Astrocyte of the hippocampus (primary cell): ENCODE measurements at regions not wholly inside any gene's neighbourhood (a gene's known extent, or its start where the extent isn't known, plus 50 kb on each side); places are given as distances from the start of the nearest gene placed in this dataset.

ENCODE experiments used
- DNase-seq: peaks from one replicate; pipeline ENCODE4 v3.0.0; 2011; ENCODE audit warnings: low read depth, low spot score

DNA sequence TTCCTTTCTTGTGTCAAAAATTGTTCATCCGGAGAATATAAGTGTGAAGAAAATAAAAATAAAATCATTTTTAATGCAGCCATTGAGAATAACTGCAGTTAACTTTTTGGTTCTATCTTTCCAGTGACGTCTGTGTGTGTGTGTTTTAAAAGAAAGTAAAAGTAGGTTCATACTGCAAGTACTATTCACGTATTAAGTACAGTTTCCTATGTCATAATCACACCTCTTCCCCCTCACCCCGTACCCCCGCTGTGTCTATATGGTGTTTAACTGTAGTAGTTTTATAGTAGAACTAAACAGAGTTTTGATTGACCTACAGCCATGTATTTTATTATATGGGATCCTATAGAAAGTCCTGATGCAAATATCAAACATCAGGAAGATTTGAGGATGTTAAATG is 78.5 kb upstream of the CLCN4 start:
- no peak for DNase-seq

DNA sequence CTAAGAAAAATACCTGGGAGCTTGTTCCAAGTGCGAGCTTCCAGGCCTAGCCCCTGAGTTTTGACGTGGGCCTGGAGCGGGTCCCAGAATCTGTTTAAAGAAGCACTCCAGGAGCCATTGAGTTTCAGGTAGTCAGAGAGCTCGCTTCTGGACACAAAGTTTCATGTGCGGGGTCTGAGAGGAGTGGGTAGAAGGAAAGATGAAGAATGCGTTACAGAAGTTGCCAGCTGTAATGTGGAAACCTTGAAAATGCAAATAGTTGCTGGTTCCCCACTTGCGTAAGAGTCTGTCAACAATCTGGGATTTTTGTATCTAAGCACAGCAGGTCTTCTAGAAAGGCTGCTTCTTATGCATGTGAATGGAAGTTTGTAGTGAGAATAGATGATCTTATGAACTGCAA is 77.5 kb upstream of the CLCN4 start:
- DNase-seq = no peak

DNA sequence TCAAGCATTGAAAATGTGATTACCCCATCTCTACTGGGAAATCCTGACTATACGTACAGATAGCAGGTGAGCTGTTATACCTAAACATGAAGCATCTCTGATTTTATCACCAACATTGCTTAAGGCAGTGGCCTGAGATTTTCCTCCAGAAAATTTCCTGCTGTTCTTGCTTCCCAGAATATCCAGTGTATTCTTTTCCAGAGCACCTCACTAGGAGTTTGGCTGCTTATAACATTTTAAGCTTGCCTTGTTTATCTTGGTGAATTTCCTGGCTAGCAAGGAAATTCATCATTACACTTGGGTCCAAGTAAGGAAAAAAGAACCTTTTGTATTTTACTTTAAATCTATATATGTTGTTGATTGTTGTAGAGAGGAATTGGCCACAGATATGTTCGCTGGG is 73.0 kb upstream of the CLCN4 start:
- DNase-seq = peak; percentile 18

DNA sequence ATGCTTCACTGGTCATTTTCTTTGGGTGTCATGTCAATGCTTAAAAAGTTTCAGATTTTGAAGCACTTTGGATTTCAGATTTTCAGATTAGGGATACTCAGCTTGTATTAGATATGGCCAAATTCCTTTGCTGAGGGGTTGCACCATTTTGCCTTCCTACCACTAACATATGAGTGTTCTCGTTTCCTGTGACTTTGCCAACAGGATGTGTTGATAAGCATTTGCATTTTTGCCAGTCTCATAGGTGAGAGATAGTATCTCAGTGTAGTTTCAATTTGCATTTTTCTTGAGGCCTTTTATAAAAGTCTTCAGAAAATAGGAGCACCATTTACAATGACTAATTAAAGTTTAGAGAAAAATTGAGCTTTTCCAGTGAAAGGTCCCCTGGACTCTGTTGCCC is 71.6 kb upstream of the CLCN4 start:
- no peak for DNase-seq

DNA sequence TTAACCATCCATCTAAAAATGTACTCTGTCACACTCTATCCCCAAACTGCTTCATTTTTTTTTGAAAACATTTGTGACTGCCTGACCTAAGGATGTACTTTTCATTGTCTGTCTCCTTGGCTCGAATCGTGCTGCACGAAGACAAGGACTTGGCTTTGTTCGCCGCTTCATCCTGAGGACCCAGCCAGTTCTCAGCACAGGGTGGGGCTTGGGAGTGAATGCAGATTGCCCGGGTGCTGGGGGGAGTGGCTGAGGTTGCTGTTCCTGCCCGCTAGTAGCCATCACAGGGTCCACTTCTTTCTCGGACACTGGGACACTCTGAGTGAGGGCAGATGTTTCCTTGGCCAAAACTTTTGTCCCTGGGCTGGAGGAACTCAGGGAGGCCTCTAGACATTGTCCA is 70.1 kb upstream of the CLCN4 start:
- no peak for DNase-seq

DNA sequence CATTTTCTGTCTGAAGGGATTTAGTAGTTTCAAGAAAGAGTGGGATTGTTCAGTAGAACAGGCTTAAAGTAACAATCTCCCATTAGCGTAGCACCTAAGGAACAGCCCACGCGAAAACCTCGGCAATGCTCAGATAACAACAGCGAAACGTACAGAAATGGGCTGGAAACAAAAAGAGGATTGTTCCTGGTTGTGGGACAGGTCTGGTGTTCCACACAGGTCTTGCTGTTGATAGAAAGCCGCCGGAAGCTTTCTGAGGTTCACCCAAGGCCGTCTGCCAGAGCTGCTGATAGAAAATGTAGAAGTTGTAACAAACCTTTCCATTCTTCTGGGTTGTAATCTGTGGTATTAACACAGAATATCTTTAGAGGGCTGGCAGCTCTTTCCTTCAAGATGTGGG is 69.4 kb upstream of the CLCN4 start:
- DNase-seq = no peak

DNA sequence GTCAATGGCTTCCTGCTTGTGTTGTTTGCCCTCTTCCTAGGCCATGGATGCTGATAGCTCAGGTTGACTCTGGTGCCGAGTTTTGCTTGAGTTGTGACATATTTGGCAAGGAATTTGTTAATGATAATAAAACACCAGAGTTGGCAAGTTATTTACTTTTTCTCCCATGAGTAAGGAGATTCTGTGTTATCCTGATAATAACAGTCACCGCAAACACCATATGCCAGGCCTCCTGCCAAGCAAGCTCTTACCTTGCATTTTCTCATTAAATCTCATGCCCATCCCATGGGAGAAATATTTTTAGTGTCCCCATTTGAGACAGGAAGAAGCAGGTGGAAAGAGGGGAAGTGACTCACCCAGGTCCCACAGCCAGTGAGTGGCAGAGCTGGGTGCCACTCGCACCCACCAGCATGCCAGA is 67.4 kb upstream of the CLCN4 start:
- peak; percentile 42 for DNase-seq

DNA sequence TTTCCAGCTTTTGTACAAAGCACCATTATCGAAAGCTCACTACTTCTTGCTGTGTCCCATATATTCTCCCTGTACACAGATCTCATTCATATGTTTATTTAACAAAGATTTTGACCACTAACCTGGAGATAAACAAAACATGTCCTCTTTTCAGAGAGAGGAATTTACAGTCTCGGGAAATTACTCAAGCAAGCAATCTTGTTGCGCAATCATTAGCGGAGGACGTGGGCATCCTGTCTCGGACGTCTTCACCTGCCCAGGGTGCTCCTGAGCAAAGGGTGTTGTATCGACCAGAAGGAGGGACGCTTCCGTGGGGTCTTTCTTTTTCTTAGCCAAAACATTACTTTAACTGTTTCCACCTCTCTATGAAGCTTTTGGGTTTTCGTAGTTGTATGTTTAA is 66.5 kb upstream of the CLCN4 start:
- no peak for DNase-seq

DNA sequence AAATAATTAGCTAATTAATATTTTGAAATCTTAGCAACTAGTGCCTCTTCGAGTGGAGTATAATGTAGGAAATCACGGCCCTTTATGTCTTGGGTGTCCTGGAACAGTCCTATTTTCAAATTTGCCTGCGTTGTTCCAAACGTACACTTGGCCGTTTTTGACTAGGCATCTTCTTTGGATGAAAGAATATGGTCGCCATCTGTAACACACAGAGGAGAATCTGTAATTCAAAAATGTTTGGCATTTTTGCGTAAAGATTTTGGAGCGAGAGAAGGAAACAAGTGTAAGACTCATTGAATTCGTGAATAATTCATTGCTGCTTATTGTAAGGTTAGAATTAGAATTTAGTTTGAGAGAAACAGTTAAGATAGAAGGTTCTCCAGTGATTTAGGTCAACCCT is 61.5 kb upstream of the CLCN4 start:
- DNase-seq = no peak

DNA sequence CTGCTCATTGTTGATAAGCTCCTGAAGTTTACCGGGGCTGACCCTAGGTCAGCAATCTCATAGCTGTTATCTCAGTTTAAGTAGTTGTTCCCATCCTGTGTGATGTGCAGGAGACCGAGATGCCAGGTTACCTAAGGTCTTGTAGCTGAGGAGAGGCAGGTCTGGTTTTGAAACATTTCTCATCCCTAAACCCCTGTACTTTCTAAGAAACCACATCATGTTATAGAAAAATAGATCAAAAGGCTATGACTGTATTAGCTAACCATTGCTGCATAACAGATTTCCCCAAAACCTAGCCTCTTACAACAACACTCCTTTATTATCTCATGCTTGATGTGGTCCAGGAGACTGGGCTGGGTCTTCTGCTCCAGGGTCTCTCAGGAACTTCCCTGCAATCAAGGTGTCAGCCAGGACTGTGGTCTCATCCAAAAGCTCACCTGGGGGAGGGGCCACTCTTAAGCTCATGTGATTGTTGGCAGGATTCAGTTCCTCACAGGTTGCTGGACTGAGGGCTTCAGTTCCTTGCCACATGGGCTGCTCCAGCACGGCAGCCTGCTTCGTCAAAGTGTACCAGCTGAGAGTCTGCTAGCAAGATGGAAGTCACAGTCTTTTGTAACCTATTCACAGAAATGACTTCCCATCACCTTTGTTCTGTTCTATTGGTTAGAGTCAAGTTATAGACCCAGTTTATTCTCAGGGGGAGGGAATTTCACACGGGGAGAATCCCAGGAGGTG is 60.9 kb upstream of the CLCN4 start:
- DNase-seq = no peak

DNA sequence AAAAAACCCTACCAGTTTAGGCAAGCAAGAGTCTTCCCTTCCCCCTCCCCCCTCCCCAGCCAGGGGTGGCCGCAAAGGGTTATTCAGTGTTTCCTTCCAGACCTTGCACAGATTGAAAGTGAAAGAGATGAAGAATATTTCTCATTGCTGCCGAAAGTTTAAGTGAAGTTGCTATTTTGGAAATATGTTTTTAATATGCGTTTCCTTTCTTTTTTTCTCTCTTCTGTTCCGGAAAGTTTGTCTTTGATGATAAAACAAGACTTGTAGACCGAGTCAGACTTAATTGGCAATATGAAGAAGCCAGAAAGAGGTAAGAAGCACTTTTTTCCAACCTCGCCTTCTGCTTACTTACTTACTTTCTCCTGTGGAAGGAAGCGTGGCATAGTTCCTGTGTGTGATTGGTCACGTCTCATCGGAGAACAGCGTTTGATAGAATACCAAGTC is 58.5 kb upstream of the CLCN4 start:
- DNase-seq = no peak

DNA sequence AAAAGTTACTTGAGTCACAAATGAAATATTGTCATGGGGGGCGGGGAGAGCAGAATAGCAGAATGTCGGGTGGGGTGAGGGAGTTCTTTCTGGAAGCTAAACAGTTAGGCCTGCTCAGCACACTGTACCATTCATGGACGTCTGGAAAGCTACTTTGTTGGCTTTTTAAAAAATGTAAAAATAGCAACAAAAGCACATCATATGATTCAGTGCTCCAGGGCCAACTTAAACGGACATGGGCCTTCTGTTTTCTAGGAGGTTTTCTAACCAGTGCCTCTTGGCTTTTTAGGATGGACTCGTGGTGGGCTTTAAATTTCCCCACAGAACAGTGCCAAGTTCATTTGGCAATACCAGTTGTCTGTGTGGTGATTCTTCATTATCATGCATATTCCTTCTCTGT is 57.4 kb upstream of the CLCN4 start:
- no peak for DNase-seq

DNA sequence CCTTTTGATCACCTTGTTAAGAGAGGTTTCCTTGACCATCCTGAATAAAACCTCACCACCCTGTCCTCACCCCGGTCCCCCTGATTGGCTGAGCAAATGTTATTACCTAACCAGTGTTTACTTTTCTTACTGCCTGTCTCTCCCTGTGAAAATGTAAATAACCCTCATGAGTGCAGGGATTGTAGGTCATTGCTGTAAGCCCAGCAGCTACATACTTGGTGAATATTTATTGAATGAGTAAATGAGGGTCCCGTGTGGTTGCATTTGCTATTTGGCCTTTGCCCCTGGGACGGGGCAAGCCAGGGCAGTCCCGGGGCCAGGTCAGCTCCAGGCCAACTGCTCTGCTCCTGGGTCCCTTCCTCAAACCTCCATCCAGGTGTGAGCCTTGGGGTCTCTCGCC is 55.5 kb upstream of the CLCN4 start:
- no peak for DNase-seq

DNA sequence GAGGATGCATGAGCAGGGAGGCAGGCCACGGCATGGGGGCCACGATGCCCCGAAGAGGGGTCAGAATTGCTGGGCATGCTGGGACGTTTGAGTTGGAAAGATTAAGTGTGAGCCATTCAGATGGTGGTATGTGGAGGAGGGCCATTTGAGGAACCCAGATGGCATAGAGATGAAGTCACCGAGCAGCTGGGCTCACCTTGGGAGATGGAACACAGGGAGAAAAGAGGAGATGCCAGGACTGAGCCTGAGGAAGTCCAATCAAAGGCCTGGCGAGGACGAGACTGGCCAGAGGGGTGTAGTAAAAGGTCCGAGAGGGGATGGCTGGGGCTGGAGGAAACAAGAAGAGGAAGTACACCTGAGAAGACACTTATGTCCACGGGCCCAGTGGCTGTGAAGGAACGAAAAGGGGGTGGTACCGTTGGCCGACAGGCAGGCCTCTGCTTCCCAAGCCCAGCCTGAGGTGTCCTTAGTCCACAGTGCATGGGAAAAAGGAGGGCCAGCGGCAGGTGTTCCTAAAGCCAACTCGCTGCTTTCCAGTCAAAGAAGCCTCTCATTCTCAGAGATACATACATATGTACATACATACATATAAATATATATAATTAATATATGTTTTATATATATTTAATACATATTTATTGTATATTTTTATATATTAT is 54.6 kb upstream of the CLCN4 start:
- no peak for DNase-seq

DNA sequence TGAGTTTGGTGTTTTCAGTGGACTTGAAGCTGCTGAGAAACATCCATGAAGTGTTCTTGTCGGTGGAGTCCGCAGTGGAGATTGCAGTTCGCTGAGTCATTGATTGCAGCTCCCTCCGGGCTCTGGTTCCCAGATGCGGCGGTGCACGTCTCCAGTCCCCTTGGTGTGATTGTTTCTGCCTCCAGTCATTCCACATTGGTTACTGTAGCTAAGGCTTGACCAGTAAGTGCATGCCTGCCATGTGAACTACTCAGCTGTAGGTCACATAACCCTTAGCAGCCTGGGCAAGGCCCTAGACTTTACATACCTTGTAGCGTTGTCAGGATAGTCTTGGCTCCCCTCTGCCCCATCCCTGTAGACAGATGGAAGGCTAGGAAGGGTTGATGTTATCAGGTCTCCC is 53.8 kb upstream of the CLCN4 start:
- DNase-seq = no peak

DNA sequence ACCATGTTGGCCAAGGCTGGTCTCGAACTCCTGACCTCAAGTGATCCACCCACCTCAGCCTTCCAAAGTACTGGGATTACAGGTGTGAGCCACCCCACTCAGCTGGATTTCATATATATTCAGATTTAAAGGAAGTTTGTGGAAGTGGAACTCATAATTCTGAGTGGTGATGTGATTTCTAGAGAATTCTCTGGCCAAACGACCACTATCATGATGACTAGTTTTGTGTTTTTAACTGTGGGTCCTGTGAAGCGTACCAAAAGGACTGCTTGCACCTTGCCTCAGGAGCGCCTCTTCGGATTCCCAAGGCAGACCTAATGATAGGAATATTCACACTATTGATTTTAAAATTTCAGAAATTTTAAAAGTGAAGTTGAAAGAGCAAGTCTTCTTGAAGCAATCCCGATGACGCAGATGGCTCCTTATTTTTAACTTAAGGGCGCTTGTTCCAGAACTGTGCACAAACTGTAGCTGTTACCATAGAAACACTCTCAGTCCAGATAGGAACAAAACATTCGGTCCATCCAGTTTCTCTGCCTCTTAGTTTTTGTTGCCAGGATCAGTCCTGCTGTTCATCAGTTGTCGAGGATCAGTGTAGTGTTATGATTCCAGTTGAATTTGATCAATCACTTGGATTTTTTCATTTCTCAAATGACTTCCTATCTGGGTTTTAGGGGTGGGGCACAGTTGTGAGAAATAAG is 51.7 kb upstream of the CLCN4 start:
- DNase-seq = no peak

DNA sequence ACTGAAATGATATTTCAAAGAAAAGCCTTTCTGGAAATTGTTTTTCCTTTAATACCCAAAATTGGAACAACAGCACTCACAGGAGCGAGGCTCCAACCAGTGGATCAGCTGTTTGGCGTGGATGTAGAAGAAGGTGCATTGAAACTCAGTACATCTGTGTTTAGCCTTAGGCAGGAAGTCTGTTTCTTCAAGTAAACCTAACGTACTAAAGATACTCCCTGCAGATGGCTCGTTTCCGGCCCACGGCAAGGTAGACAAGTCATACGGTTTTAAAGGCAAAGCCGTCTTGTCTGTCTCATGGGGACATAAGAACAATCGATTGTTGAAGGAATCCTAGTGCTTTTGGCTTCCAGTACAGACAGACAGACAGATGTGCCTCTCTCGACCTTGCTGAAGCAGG is 50.0 kb upstream of the CLCN4 start:
- DNase-seq = no peak
